ENCODE measurements at regions not wholly inside any gene's neighbourhood (a gene's known extent, or its start where the extent isn't known, plus 50 kb on each side); places are given as distances from the start of the nearest gene placed in this dataset.
A peak's percentile ranks its signal among the peaks of the same experiment; 100 is the strongest.

GRCh38 chr1:47551971-47552528 is 114.2 kb downstream of the FOXD2 start:
- H3K4me1 Mint-ChIP-seq (ENCODE audit: unreplicated experiment): peaks cover 27% of the 10 kb centered on the region
- no peaks in the 10 kb centered on the region for H3K36me3 Mint-ChIP-seq
- H3K27me3 Mint-ChIP-seq: peaks cover 24% of the 10 kb centered on the region
- DNase-seq (ENCODE audit: extremely low spot score, unreplicated experiment): no peak
- TF ChIP-seq CTCF (conservative IDR thresholded peaks at IDR 0.05): no peak
- no peak overlapping the region for H3K4me3 Mint-ChIP-seq
- H3K27ac Mint-ChIP-seq: no peak overlapping the region
- no peaks in the 10 kb centered on the region for H3K9me3 Mint-ChIP-seq

- H3K27me3 Mint-ChIP-seq: peaks cover 27% of the 10 kb centered on the region
- TF ChIP-seq CTCF (conservative IDR thresholded peaks at IDR 0.05): no peak
- DNase-seq (ENCODE audit: extremely low spot score, unreplicated experiment): no peak
- H3K4me1 Mint-ChIP-seq (ENCODE audit: unreplicated experiment): peaks cover 20% of the 10 kb centered on the region
- no peak overlapping the region for H3K27ac Mint-ChIP-seq
- no peaks in the 10 kb centered on the region for H3K36me3 Mint-ChIP-seq
- no peaks in the 10 kb centered on the region for H3K9me3 Mint-ChIP-seq
- no peak overlapping the region for H3K4me3 Mint-ChIP-seq
These were observed 116.2 kb downstream of the FOXD2 start for GRCh38 chr1:47554082-47554481.

GRCh38 chr1:47554901-47555300 is 117.1 kb downstream of the FOXD2 start:
- H3K36me3 Mint-ChIP-seq: no peaks in the 10 kb centered on the region
- no peak for DNase-seq (ENCODE audit: extremely low spot score, unreplicated experiment)
- no peak for TF ChIP-seq CTCF (conservative IDR thresholded peaks at IDR 0.05)
- H3K27me3 Mint-ChIP-seq: peaks cover 27% of the 10 kb centered on the region
- H3K27ac Mint-ChIP-seq: peak overlapping the region; percentile 15
- H3K9me3 Mint-ChIP-seq: no peaks in the 10 kb centered on the region
- no peak overlapping the region for H3K4me3 Mint-ChIP-seq
- H3K4me1 Mint-ChIP-seq (ENCODE audit: unreplicated experiment): peaks cover 25% of the 10 kb centered on the region

- no peak for TF ChIP-seq CTCF (conservative IDR thresholded peaks at IDR 0.05)
- DNase-seq (ENCODE audit: extremely low spot score, unreplicated experiment): no peak
- H3K36me3 Mint-ChIP-seq: no peaks in the 10 kb centered on the region
- H3K4me3 Mint-ChIP-seq: no peak overlapping the region
- peaks cover 27% of the 10 kb centered on the region for H3K27me3 Mint-ChIP-seq
- H3K4me1 Mint-ChIP-seq (ENCODE audit: unreplicated experiment): peaks cover 29% of the 10 kb centered on the region
- no peaks in the 10 kb centered on the region for H3K9me3 Mint-ChIP-seq
- H3K27ac Mint-ChIP-seq: peak overlapping the region; percentile 15
These were observed 117.5 kb downstream of the FOXD2 start for GRCh38 chr1:47555306-47555705.

- H3K27me3 Mint-ChIP-seq: peaks cover 24% of the 10 kb centered on the region
- no peak overlapping the region for H3K27ac Mint-ChIP-seq
- no peak overlapping the region for H3K4me3 Mint-ChIP-seq
- DNase-seq (ENCODE audit: extremely low spot score, unreplicated experiment): no peak
- TF ChIP-seq CTCF (conservative IDR thresholded peaks at IDR 0.05): no peak
- no peaks in the 10 kb centered on the region for H3K36me3 Mint-ChIP-seq
- no peaks in the 10 kb centered on the region for H3K9me3 Mint-ChIP-seq
- peaks cover 32% of the 10 kb centered on the region for H3K4me1 Mint-ChIP-seq (ENCODE audit: unreplicated experiment)
These were observed 118.2 kb downstream of the FOXD2 start for GRCh38 chr1:47555841-47556560.
